Liver (tissue), 3 donors: ENCODE measurements at regions not wholly inside any gene's neighbourhood (a gene's known extent, or its start where the extent isn't known, plus 50 kb on each side); places are given as distances from the start of the nearest gene placed in this dataset.

ENCODE experiments used
- FOXA1 ChIP-seq: IDR thresholded peaks from 2 replicates; pipeline ENCODE4 v1.6.1; 2016; ENCODE audit warnings: antibody characterized with exemption
- GABPA ChIP-seq, 2 donors: IDR thresholded peaks in 1 of 2; conservative IDR thresholded peaks in 1 of 2; 2 replicates each; pipeline ENCODE4 v1.6.1; 2016; ENCODE audit warnings: antibody characterized with exemption in 2 of 2, mild to moderate bottlenecking in 1 of 2, moderate library complexity in 1 of 2
- HNF4A ChIP-seq, 2 donors: conservative IDR thresholded peaks; 2 replicates each; pipeline ENCODE4 v1.6.1; 2016; ENCODE audit warnings: antibody characterized with exemption in 2 of 2, mild to moderate bottlenecking in 2 of 2
- JUND ChIP-seq, 2 donors: IDR thresholded peaks; 2 replicates each; pipeline ENCODE4 v1.6.1; 2016; ENCODE audit warnings: antibody characterized with exemption in 2 of 2
- RAD21 ChIP-seq, 2 donors: IDR thresholded peaks; 2 replicates each; pipeline ENCODE4 v1.6.1; 2016; ENCODE audit warnings: antibody characterized with exemption in 2 of 2, mild to moderate bottlenecking in 2 of 2
- TAF1 ChIP-seq: conservative IDR thresholded peaks from 2 replicates; pipeline ENCODE4 v1.6.1; 2016; ENCODE audit warnings: antibody characterized with exemption, mild to moderate bottlenecking
- YY1 ChIP-seq: IDR thresholded peaks from 2 replicates; pipeline ENCODE4 v1.6.1; 2016; ENCODE audit warnings: antibody characterized with exemption, mild to moderate bottlenecking
- TF ChIP-seq, protein P1 (sequence below): fragments of 150-350 bp; IDR thresholded peaks from 2 replicates; pipeline ENCODE4 v1.5.1; 2017; ENCODE audit warnings: improper control_type of control experiment, low read depth, low read length; ENCODE audit not compliant: missing input control
- TF ChIP-seq, protein P2 (sequence below): IDR thresholded peaks from 2 replicates; pipeline ENCODE4 v1.6.1; 2016; ENCODE audit warnings: antibody characterized with exemption
- TF ChIP-seq, protein P3 (sequence below): IDR thresholded peaks from 2 replicates; pipeline ENCODE4 v1.6.1; 2016; ENCODE audit warnings: antibody characterized with exemption, mild to moderate bottlenecking
- TF ChIP-seq, protein P4 (sequence below): IDR thresholded peaks from 2 replicates; pipeline ENCODE4 v1.6.1; 2016; ENCODE audit warnings: antibody characterized with exemption
- TF ChIP-seq, protein P5 (sequence below): IDR thresholded peaks from 2 replicates; pipeline ENCODE4 v1.6.1; 2016; ENCODE audit warnings: antibody characterized with exemption
- donor health status: healthy.
- donor health status: healthy.

DNA sequence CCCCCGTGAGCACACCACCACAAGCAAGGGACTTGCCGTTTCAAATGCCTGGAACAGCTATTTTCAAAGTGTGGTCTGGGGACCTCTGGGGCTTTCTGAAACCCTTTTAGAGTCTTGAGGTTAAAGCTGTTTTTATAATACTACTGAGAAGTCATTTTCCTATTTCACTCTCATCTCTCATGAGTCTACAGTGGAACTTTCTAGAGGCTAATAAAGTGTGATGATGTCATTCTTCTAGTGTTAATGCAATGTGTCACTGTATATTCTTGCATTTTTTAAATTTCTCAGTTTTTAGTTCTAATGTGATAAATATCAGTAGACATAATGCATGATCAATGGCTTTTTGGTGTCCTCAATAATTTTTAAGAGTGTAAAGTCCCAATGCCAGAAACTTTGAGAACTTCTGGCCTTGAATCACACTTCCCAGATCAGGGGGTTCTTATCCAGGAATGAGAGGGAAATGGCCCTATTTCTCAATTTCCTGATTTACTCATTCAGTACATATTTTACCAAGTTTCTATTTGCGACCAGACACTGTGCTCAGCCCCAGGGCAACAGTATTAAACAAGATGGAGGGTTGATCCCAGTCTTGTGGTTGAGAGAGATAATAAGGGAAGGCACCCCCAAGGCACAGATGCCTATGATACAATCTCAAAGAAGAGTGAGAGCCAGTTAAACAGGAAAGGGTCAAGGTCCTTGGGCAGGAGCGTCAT, 444.0 kb downstream of the HS3ST3B1 start:
- TF ChIP-seq, protein P1, sequence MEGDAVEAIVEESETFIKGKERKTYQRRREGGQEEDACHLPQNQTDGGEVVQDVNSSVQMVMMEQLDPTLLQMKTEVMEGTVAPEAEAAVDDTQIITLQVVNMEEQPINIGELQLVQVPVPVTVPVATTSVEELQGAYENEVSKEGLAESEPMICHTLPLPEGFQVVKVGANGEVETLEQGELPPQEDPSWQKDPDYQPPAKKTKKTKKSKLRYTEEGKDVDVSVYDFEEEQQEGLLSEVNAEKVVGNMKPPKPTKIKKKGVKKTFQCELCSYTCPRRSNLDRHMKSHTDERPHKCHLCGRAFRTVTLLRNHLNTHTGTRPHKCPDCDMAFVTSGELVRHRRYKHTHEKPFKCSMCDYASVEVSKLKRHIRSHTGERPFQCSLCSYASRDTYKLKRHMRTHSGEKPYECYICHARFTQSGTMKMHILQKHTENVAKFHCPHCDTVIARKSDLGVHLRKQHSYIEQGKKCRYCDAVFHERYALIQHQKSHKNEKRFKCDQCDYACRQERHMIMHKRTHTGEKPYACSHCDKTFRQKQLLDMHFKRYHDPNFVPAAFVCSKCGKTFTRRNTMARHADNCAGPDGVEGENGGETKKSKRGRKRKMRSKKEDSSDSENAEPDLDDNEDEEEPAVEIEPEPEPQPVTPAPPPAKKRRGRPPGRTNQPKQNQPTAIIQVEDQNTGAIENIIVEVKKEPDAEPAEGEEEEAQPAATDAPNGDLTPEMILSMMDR: no peak
- no peak for TF ChIP-seq HNF4A (conservative IDR thresholded peaks at IDR 0.05)
- TF ChIP-seq YY1: no peak
- TF ChIP-seq, protein P2, sequence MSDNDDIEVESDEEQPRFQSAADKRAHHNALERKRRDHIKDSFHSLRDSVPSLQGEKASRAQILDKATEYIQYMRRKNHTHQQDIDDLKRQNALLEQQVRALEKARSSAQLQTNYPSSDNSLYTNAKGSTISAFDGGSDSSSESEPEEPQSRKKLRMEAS: no peak
- no peak for TF ChIP-seq JUND (IDR thresholded peaks at IDR 0.05)
- no peak for TF ChIP-seq FOXA1
- TF ChIP-seq, protein P3, sequence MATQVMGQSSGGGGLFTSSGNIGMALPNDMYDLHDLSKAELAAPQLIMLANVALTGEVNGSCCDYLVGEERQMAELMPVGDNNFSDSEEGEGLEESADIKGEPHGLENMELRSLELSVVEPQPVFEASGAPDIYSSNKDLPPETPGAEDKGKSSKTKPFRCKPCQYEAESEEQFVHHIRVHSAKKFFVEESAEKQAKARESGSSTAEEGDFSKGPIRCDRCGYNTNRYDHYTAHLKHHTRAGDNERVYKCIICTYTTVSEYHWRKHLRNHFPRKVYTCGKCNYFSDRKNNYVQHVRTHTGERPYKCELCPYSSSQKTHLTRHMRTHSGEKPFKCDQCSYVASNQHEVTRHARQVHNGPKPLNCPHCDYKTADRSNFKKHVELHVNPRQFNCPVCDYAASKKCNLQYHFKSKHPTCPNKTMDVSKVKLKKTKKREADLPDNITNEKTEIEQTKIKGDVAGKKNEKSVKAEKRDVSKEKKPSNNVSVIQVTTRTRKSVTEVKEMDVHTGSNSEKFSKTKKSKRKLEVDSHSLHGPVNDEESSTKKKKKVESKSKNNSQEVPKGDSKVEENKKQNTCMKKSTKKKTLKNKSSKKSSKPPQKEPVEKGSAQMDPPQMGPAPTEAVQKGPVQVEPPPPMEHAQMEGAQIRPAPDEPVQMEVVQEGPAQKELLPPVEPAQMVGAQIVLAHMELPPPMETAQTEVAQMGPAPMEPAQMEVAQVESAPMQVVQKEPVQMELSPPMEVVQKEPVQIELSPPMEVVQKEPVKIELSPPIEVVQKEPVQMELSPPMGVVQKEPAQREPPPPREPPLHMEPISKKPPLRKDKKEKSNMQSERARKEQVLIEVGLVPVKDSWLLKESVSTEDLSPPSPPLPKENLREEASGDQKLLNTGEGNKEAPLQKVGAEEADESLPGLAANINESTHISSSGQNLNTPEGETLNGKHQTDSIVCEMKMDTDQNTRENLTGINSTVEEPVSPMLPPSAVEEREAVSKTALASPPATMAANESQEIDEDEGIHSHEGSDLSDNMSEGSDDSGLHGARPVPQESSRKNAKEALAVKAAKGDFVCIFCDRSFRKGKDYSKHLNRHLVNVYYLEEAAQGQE: no peak
- no peak for TF ChIP-seq GABPA (IDR thresholded peaks at IDR 0.05 in 1 of 2, conservative IDR thresholded peaks at IDR 0.05 in 1 of 2)
- no peak for TF ChIP-seq TAF1
- TF ChIP-seq, protein P4, sequence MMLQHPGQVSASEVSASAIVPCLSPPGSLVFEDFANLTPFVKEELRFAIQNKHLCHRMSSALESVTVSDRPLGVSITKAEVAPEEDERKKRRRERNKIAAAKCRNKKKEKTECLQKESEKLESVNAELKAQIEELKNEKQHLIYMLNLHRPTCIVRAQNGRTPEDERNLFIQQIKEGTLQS: no peak
- TF ChIP-seq RAD21 (IDR thresholded peaks at IDR 0.05): no peak
- TF ChIP-seq, protein P5, sequence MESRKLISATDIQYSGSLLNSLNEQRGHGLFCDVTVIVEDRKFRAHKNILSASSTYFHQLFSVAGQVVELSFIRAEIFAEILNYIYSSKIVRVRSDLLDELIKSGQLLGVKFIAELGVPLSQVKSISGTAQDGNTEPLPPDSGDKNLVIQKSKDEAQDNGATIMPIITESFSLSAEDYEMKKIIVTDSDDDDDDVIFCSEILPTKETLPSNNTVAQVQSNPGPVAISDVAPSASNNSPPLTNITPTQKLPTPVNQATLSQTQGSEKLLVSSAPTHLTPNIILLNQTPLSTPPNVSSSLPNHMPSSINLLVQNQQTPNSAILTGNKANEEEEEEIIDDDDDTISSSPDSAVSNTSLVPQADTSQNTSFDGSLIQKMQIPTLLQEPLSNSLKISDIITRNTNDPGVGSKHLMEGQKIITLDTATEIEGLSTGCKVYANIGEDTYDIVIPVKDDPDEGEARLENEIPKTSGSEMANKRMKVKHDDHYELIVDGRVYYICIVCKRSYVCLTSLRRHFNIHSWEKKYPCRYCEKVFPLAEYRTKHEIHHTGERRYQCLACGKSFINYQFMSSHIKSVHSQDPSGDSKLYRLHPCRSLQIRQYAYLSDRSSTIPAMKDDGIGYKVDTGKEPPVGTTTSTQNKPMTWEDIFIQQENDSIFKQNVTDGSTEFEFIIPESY: no peak
